ENCODE measurements at regions not wholly inside any gene's neighbourhood (a gene's known extent, or its start where the extent isn't known, plus 50 kb on each side); places are given as distances from the start of the nearest gene placed in this dataset.

GRCh38 chr18:39319141-39319540, 1753.5 kb upstream of the CELF4 start:
- Mint-ChIP-seq H3K4me1 (ENCODE audit: insufficient read depth, unreplicated experiment) (no peaks in the 10 kb centered on the region), H3K27me3 (ENCODE audit: insufficient read depth, unreplicated experiment) (no peaks in the 10 kb centered on the region), H3K36me3 (ENCODE audit: insufficient read depth, unreplicated experiment) (no peaks in the 10 kb centered on the region), H3K4me3 (ENCODE audit: unreplicated experiment) (no peak overlapping the region), H3K9me3 (ENCODE audit: unreplicated experiment) (no peaks in the 10 kb centered on the region), H3K27ac (ENCODE audit: low read depth, unreplicated experiment) (no peak overlapping the region)
- CTCF ChIA-PET: no interaction called here
- POLR2A ChIA-PET: no interaction called here
- DNase-seq (ENCODE audit: unreplicated experiment): no peak
- intact Hi-C loops (cut with micrococcal nuclease): no loop called here
- no peak for TF ChIP-seq CTCF (IDR thresholded peaks at IDR 0.05; ENCODE audit: unreplicated experiment)
- BruUV-seq (replicated peaks): no TSS peak

GRCh38 chr18:39318462-39318861, 1752.9 kb upstream of the CELF4 start:
- CTCF ChIA-PET: no interaction called here
- no peak for DNase-seq (ENCODE audit: unreplicated experiment)
- no peak for TF ChIP-seq CTCF (IDR thresholded peaks at IDR 0.05; ENCODE audit: unreplicated experiment)
- Mint-ChIP-seq H3K4me1 (ENCODE audit: insufficient read depth, unreplicated experiment) (no peaks in the 10 kb centered on the region), H3K4me3 (ENCODE audit: unreplicated experiment) (no peak overlapping the region), H3K9me3 (ENCODE audit: unreplicated experiment) (no peaks in the 10 kb centered on the region), H3K27ac (ENCODE audit: low read depth, unreplicated experiment) (no peak overlapping the region), H3K27me3 (ENCODE audit: insufficient read depth, unreplicated experiment) (no peaks in the 10 kb centered on the region), H3K36me3 (ENCODE audit: insufficient read depth, unreplicated experiment) (no peaks in the 10 kb centered on the region)
- no TSS peak for BruUV-seq (replicated peaks)
- POLR2A ChIA-PET: interaction anchor here (0.6 kb wide), 1 partner anchor 51 kb away, joined by 4 read pairs; no protein-coding TSS in a partner anchor
- intact Hi-C loops (cut with micrococcal nuclease): no loop called here

- intact Hi-C loops (cut with micrococcal nuclease): no loop called here
- no peak for DNase-seq (ENCODE audit: unreplicated experiment)
Observed at GRCh38 chr18:39318008-39318407, 1752.4 kb upstream of the CELF4 start.

GRCh38 chr18:39314595-39314994, 1749.0 kb upstream of the CELF4 start:
- BruUV-seq (replicated peaks): no TSS peak
- POLR2A ChIA-PET: no interaction called here
- no peak for TF ChIP-seq CTCF (IDR thresholded peaks at IDR 0.05; ENCODE audit: unreplicated experiment)

More at GRCh38 chr18:39318008-39318407, 1752.4 kb upstream of the CELF4 start:
- no peaks in the 10 kb centered on the region for H3K36me3 Mint-ChIP-seq (ENCODE audit: insufficient read depth, unreplicated experiment)
- ChIA-PET POLR2A (interaction anchor here (0.6 kb wide), 1 partner anchor 50 kb away, joined by 4 read pairs; no protein-coding TSS in a partner anchor), CTCF (interaction anchor here (0.6 kb wide), 1 partner anchor 64 kb away, joined by 3 read pairs; no protein-coding TSS in a partner anchor)
- H3K27ac Mint-ChIP-seq (ENCODE audit: low read depth, unreplicated experiment): no peak overlapping the region
- H3K27me3 Mint-ChIP-seq (ENCODE audit: insufficient read depth, unreplicated experiment): no peaks in the 10 kb centered on the region
- H3K4me3 Mint-ChIP-seq (ENCODE audit: unreplicated experiment): no peak overlapping the region
- H3K9me3 Mint-ChIP-seq (ENCODE audit: unreplicated experiment): no peaks in the 10 kb centered on the region
- no peaks in the 10 kb centered on the region for H3K4me1 Mint-ChIP-seq (ENCODE audit: insufficient read depth, unreplicated experiment)
- no TSS peak for BruUV-seq (replicated peaks)
- no peak for TF ChIP-seq CTCF (IDR thresholded peaks at IDR 0.05; ENCODE audit: unreplicated experiment)

More at GRCh38 chr18:39314595-39314994, 1749.0 kb upstream of the CELF4 start:
- no peak overlapping the region for H3K27ac Mint-ChIP-seq (ENCODE audit: low read depth, unreplicated experiment)
- no peaks in the 10 kb centered on the region for H3K4me1 Mint-ChIP-seq (ENCODE audit: insufficient read depth, unreplicated experiment)
- no peaks in the 10 kb centered on the region for H3K9me3 Mint-ChIP-seq (ENCODE audit: unreplicated experiment)
- no peak for DNase-seq (ENCODE audit: unreplicated experiment)
- H3K4me3 Mint-ChIP-seq (ENCODE audit: unreplicated experiment): no peak overlapping the region
- no peaks in the 10 kb centered on the region for H3K36me3 Mint-ChIP-seq (ENCODE audit: insufficient read depth, unreplicated experiment)
- CTCF ChIA-PET: no interaction called here
- H3K27me3 Mint-ChIP-seq (ENCODE audit: insufficient read depth, unreplicated experiment): no peaks in the 10 kb centered on the region
- intact Hi-C loops (cut with micrococcal nuclease): no loop called here

All from MCF 10A (cell line).